Gastroesophageal sphincter (tissue), 3 donors: ENCODE measurements at regions not wholly inside any gene's neighbourhood (a gene's known extent, or its start where the extent isn't known, plus 50 kb on each side); places are given as distances from the start of the nearest gene placed in this dataset.

ENCODE experiments used
- POLR2A ChIP-seq, 2 donors: fragments of 450-650 bp; IDR thresholded peaks; one replicate each; pipeline ENCODE4 v1.6.1; 2017; ENCODE audit warnings: antibody characterized with exemption in 2 of 2, mild to moderate bottlenecking in 2 of 2, moderate library complexity in 1 of 2
- POLR2AphosphoS5 ChIP-seq: sonication (generic); formaldehyde crosslinking; IDR thresholded peaks from one replicate; pipeline ENCODE4 v1.6.1; 2017; ENCODE audit warnings: antibody characterized with exemption
- TF ChIP-seq, protein P1 (sequence below), 4 experiments: fragments of 200-600 bp in 2 of 4; fragments of 450-650 bp in 2 of 4; sonication (generic) in 1 of 4; IDR thresholded peaks; one replicate each; pipeline ENCODE4 v1.5.1; 2017 to 2019; ENCODE audit warnings: antibody characterized with exemption in 4 of 4, mild to moderate bottlenecking in 2 of 4, moderate library complexity in 2 of 4

DNA sequence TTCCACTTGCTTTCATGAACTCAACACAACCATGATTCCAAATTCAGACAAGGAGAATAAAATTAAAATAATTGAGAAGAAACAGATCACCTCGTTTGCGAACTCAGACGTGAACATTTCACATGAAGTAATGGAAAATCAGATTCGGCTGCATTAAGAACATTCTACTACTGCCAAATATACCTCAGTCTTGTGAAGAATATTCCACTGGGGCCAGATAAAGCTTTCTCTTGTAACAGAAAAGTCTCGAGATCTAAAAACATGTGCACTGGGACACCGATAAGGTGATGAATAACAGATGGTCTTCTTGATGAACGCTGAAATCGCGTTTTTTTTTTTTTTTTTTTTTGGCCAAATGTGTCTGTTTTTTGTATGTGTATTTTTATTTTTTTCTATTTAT, 761.1 kb downstream of the BRD1 start:
- TF ChIP-seq POLR2A (IDR thresholded peaks at IDR 0.05) (no peak), POLR2AphosphoS5 (no peak)
- TF ChIP-seq, protein P1, sequence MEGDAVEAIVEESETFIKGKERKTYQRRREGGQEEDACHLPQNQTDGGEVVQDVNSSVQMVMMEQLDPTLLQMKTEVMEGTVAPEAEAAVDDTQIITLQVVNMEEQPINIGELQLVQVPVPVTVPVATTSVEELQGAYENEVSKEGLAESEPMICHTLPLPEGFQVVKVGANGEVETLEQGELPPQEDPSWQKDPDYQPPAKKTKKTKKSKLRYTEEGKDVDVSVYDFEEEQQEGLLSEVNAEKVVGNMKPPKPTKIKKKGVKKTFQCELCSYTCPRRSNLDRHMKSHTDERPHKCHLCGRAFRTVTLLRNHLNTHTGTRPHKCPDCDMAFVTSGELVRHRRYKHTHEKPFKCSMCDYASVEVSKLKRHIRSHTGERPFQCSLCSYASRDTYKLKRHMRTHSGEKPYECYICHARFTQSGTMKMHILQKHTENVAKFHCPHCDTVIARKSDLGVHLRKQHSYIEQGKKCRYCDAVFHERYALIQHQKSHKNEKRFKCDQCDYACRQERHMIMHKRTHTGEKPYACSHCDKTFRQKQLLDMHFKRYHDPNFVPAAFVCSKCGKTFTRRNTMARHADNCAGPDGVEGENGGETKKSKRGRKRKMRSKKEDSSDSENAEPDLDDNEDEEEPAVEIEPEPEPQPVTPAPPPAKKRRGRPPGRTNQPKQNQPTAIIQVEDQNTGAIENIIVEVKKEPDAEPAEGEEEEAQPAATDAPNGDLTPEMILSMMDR (IDR thresholded peaks at IDR 0.05) = no peak
